ENCODE measurements at regions not wholly inside any gene's neighbourhood (a gene's known extent, or its start where the extent isn't known, plus 50 kb on each side); places are given as distances from the start of the nearest gene placed in this dataset.

- TF ChIP-seq ELF1 (IDR thresholded peaks at IDR 0.05) (no peak), RAD21 (IDR thresholded peaks at IDR 0.05; ENCODE audit: low read length) (no peak), CTCF (IDR thresholded peaks at IDR 0.05) (no peak), EZH2phosphoT487 (IDR thresholded peaks at IDR 0.05; ENCODE audit: borderline replicate concordance, low read depth) (no peak), POLR2AphosphoS5 (IDR thresholded peaks at IDR 0.05; ENCODE audit: low read depth, low read length) (no peak), EP300 (IDR thresholded peaks at IDR 0.05; ENCODE audit: borderline replicate concordance in 1 of 2, low read depth in 1 of 2, low read length in 1 of 2) (no peak), PBX3 (IDR thresholded peaks at IDR 0.05) (no peak), SMC3 (IDR thresholded peaks at IDR 0.05; ENCODE audit: low read depth, low read length) (no peak), CHD2 (IDR thresholded peaks at IDR 0.05; ENCODE audit: low read length, partially characterized antibody) (no peak), RFX5 (IDR thresholded peaks at IDR 0.05; ENCODE audit: low read length) (no peak), TCF12 (IDR thresholded peaks at IDR 0.05) (no peak), REST (IDR thresholded peaks at IDR 0.05; ENCODE audit: low read depth, low read length) (no peak), IRF3 (IDR thresholded peaks at IDR 0.05; ENCODE audit: low read depth, low read length) (no peak), USF2 (IDR thresholded peaks at IDR 0.05; ENCODE audit: borderline replicate concordance, low read depth, low read length) (no peak)
Measured at GRCh38 chr9:115220319-115221005, 102.5 kb upstream of the TNC start.

Measured in SK-N-SH (cell line).